H1 (cell line): ENCODE measurements at regions not wholly inside any gene's neighbourhood (a gene's known extent, or its start where the extent isn't known, plus 50 kb on each side); places are given as distances from the start of the nearest gene placed in this dataset.
A peak's percentile ranks its signal among the peaks of the same experiment; 100 is the strongest.

Experiments used
- CTCF ChIP-seq, 3 experiments: IDR thresholded peaks; 1 replicate in 2 of 3; 2 replicates in 1 of 3; pipeline versions ENCODE4 v1.5.1 to v1.6.1; 2011; ENCODE audit warnings: low read length in 3 of 3, mild to moderate bottlenecking in 3 of 3, inconsistent platforms in 2 of 3, low read depth in 1 of 3, moderate library complexity in 1 of 3; ENCODE audit not compliant: insufficient read depth in 1 of 3; ENCODE audit errors: control extremely low read depth in 1 of 3
- HDAC2 ChIP-seq, 2 experiments: fragments of 300-600 bp in 1 of 2; sonication (generic) in 1 of 2; IDR thresholded peaks; 2 replicates each; pipeline ENCODE4 v1.6.1; 2011 to 2012; ENCODE audit warnings: low read depth in 2 of 2, low read length in 2 of 2, mild to moderate bottlenecking in 2 of 2, moderate library complexity in 2 of 2, borderline replicate concordance in 1 of 2, inconsistent platforms in 1 of 2
- POLR2AphosphoS5 ChIP-seq: IDR thresholded peaks from 2 replicates; pipeline ENCODE4 v1.6.1; 2011; ENCODE audit warnings: low read depth, low read length
- POU5F1 ChIP-seq: IDR thresholded peaks from 2 replicates; pipeline ENCODE4 v1.6.1; 2011; ENCODE audit warnings: low read depth, mild to moderate bottlenecking, low read length, moderate library complexity
- RAD21 ChIP-seq, 2 experiments: IDR thresholded peaks in 1 of 2; conservative IDR thresholded peaks in 1 of 2; 2 replicates each; pipeline ENCODE4 v1.6.1; 2011; ENCODE audit warnings: low read depth in 2 of 2, low read length in 2 of 2, improper control_type of control experiment in 1 of 2, inconsistent platforms in 1 of 2, mild to moderate bottlenecking in 1 of 2, moderate library complexity in 1 of 2
- SIN3A ChIP-seq, 2 experiments: IDR thresholded peaks in 1 of 2; conservative IDR thresholded peaks in 1 of 2; 2 replicates each; pipeline ENCODE4 v1.6.1; 2011 to 2012; ENCODE audit warnings: low read length in 2 of 2, improper control_type of control experiment in 1 of 2, low read depth in 1 of 2, mild to moderate bottlenecking in 1 of 2
- TAF7 ChIP-seq: optimal IDR thresholded peaks from 2 replicates; pipeline ENCODE3; 2011; ENCODE audit warnings: low read depth, mild to moderate bottlenecking, inconsistent platforms, low read length, moderate library complexity, borderline replicate concordance
- TBP ChIP-seq: IDR thresholded peaks from 2 replicates; pipeline ENCODE4 v1.6.1; 2011; ENCODE audit warnings: low read depth, low read length, improper control_type of control experiment
- TEAD4 ChIP-seq: IDR thresholded peaks from 2 replicates; pipeline ENCODE4 v1.6.1; 2012; ENCODE audit warnings: low read depth, low read length, inconsistent platforms, mixed read lengths

- TF ChIP-seq SIN3A (conservative IDR thresholded peaks at IDR 0.05 in 1 of 2, IDR thresholded peaks at IDR 0.05 in 1 of 2; ENCODE audit: low read depth in 1 of 2, low read length in 2 of 2) (0 out of 4 replicates have a peak, but pooled peaks of 1 of the 2 experiments have one; percentile 19), TEAD4 (no peak), POU5F1 (no peak), CTCF (IDR thresholded peaks at IDR 0.05; ENCODE audit: control extremely low read depth in 1 of 3, insufficient read depth in 1 of 3, low read depth in 1 of 3, low read length in 3 of 3) (peak; percentile 62 to 90 (median 87)), RAD21 (IDR thresholded peaks at IDR 0.05 in 1 of 2, conservative IDR thresholded peaks at IDR 0.05 in 1 of 2; ENCODE audit: low read depth in 2 of 2, low read length in 2 of 2) (peak; percentile 59 to 65), POLR2AphosphoS5 (peak; percentile 84; the same call in 1 of the 2 replicates), TAF7 (no peak), TBP (0 out of 2 replicates have a peak, but pooled peaks have one; percentile 50), HDAC2 (IDR thresholded peaks at IDR 0.05; ENCODE audit: borderline replicate concordance in 1 of 2, low read depth in 2 of 2, low read length in 2 of 2) (peak in 1 of 2 experiments; percentile 36; a peak in 2 of 4 replicates)
Observed at GRCh38 chr10:78974617-78975317, 94.0 kb upstream of the ZMIZ1 start (continued).
